ENCODE measurements at regions not wholly inside any gene's neighbourhood (a gene's known extent, or its start where the extent isn't known, plus 50 kb on each side); places are given as distances from the start of the nearest gene placed in this dataset.
A peak's percentile ranks its signal among the peaks of the same experiment; 100 is the strongest.
"Not testable (repeated sequence)": the region's sequence is repeated elsewhere in the genome, so short reads cannot be mapped to it uniquely, and the experiment has no call there.

DNA sequence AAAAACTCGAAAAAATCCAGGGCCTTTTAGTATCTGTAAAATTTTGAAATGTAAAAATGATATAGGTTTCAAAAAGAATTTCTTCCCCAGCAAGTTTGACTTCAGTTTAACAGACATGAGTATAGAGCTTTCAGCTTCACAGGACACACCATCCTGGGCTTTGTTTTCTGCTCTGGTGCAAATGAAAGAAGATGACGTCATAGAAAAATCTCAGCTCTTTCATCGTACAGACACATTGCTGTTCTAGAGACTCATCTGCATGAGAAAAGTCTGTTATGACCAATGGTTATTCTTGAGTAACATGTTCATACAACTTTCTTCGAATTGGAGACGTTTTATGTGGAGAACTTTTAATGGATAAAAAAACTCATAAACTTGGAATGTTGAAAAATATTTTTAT, 111.7 kb upstream of the DYNAP start (continued):
- TF ChIP-seq, protein P1, sequence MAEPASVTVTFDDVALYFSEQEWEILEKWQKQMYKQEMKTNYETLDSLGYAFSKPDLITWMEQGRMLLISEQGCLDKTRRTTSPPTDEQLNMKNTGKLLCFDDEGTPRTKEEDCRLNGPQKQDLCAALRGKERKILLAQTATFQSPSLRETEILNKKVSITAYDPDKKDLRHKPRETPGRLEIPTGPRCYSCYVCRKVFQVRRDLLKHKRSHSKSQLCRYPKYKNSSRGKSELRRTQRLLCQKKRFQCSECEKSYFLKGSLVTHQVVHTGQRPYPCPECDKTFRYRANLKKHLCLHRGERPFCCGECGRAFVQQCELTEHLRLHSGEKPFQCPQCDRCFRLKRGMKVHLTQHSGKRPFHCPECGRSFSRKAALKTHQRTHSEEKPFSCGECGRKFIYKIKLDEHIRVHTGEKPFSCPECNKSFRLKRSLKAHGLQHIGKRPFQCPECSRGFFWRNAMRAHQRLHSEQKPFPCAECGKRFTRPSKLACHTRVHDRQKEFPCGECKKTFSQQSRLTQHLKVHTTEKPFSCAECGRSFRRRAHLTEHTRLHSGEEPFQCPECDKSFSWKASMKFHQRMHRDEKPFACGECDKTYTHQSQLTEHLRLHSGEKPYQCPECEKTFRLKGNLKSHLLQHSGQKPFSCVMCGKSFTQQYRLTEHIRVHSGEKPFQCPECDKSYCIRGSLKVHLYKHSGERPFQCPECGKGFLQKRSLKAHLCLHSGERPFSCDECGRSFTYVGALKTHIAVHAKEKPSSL (CRISPR knock-in tag; conservative IDR thresholded peaks at IDR 0.05): no peak
- TF ChIP-seq, protein P2, sequence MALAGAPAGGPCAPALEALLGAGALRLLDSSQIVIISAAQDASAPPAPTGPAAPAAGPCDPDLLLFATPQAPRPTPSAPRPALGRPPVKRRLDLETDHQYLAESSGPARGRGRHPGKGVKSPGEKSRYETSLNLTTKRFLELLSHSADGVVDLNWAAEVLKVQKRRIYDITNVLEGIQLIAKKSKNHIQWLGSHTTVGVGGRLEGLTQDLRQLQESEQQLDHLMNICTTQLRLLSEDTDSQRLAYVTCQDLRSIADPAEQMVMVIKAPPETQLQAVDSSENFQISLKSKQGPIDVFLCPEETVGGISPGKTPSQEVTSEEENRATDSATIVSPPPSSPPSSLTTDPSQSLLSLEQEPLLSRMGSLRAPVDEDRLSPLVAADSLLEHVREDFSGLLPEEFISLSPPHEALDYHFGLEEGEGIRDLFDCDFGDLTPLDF (CRISPR knock-in tag; IDR thresholded peaks at IDR 0.05): no peak
- TF ChIP-seq NR1H2 (CRISPR knock-in tag; IDR thresholded peaks at IDR 0.05) (no peak), NFATC4 (CRISPR knock-in tag; IDR thresholded peaks at IDR 0.05) (no peak)
- TF ChIP-seq, protein P3, sequence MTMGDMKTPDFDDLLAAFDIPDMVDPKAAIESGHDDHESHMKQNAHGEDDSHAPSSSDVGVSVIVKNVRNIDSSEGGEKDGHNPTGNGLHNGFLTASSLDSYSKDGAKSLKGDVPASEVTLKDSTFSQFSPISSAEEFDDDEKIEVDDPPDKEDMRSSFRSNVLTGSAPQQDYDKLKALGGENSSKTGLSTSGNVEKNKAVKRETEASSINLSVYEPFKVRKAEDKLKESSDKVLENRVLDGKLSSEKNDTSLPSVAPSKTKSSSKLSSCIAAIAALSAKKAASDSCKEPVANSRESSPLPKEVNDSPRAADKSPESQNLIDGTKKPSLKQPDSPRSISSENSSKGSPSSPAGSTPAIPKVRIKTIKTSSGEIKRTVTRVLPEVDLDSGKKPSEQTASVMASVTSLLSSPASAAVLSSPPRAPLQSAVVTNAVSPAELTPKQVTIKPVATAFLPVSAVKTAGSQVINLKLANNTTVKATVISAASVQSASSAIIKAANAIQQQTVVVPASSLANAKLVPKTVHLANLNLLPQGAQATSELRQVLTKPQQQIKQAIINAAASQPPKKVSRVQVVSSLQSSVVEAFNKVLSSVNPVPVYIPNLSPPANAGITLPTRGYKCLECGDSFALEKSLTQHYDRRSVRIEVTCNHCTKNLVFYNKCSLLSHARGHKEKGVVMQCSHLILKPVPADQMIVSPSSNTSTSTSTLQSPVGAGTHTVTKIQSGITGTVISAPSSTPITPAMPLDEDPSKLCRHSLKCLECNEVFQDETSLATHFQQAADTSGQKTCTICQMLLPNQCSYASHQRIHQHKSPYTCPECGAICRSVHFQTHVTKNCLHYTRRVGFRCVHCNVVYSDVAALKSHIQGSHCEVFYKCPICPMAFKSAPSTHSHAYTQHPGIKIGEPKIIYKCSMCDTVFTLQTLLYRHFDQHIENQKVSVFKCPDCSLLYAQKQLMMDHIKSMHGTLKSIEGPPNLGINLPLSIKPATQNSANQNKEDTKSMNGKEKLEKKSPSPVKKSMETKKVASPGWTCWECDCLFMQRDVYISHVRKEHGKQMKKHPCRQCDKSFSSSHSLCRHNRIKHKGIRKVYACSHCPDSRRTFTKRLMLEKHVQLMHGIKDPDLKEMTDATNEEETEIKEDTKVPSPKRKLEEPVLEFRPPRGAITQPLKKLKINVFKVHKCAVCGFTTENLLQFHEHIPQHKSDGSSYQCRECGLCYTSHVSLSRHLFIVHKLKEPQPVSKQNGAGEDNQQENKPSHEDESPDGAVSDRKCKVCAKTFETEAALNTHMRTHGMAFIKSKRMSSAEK (CRISPR knock-in tag; IDR thresholded peaks at IDR 0.05; ENCODE audit: borderline replicate concordance): no peak

DNA sequence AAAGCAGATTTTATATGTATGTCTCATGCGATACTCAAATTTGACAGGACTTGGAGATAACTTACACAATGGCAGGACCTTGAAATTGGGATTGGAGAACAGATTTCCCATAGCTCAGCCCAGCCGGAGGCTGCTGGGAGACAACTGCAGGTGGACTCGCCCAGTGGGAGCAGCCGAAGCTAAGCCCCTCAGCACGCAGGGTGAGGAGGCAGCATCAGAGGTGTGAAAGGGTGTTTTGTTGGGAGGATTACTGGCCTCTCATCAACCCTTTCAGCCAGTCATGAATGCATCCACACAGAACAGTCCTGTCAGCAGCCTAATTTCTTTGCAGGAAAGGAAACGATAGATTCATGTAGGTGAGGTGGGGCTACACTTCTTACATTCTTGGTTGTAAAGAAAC, 110.4 kb upstream of the DYNAP start:
- H3K27me3 Mint-ChIP-seq (ENCODE audit: low read depth): peaks cover 2% of the 10 kb centered on the region; the same call in 1 of the 2 replicates
- ATAC-seq: peak; percentile 69
- no peaks in the 10 kb centered on the region for H3K9me3 Mint-ChIP-seq
- peaks cover 11% of the 10 kb centered on the region; the same call in 1 of the 2 replicates for H3K4me1 Mint-ChIP-seq
- no peaks in the 10 kb centered on the region for H3K36me3 Mint-ChIP-seq
- TF ChIP-seq, protein P4, sequence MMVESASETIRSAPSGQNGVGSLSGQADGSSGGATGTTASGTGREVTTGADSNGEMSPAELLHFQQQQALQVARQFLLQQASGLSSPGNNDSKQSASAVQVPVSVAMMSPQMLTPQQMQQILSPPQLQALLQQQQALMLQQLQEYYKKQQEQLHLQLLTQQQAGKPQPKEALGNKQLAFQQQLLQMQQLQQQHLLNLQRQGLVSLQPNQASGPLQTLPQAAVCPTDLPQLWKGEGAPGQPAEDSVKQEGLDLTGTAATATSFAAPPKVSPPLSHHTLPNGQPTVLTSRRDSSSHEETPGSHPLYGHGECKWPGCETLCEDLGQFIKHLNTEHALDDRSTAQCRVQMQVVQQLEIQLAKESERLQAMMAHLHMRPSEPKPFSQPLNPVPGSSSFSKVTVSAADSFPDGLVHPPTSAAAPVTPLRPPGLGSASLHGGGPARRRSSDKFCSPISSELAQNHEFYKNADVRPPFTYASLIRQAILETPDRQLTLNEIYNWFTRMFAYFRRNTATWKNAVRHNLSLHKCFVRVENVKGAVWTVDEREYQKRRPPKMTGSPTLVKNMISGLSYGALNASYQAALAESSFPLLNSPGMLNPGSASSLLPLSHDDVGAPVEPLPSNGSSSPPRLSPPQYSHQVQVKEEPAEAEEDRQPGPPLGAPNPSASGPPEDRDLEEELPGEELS (CRISPR knock-in tag; IDR thresholded peaks at IDR 0.05): no peak
- no peak for TF ChIP-seq ESRRA (CRISPR knock-in tag; IDR thresholded peaks at IDR 0.05; ENCODE audit: borderline replicate concordance)
- no peak for TF ChIP-seq TCF7 (CRISPR knock-in tag; IDR thresholded peaks at IDR 0.05; ENCODE audit: low read depth)
- TF ChIP-seq, protein P5, sequence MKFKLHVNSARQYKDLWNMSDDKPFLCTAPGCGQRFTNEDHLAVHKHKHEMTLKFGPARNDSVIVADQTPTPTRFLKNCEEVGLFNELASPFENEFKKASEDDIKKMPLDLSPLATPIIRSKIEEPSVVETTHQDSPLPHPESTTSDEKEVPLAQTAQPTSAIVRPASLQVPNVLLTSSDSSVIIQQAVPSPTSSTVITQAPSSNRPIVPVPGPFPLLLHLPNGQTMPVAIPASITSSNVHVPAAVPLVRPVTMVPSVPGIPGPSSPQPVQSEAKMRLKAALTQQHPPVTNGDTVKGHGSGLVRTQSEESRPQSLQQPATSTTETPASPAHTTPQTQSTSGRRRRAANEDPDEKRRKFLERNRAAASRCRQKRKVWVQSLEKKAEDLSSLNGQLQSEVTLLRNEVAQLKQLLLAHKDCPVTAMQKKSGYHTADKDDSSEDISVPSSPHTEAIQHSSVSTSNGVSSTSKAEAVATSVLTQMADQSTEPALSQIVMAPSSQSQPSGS (CRISPR knock-in tag; IDR thresholded peaks at IDR 0.05; ENCODE audit: borderline replicate concordance, low read depth): no peak
- no peak for TF ChIP-seq PRRX2 (CRISPR knock-in tag; IDR thresholded peaks at IDR 0.05)
- TF ChIP-seq GABPB1 (CRISPR knock-in tag; IDR thresholded peaks at IDR 0.05): no peak
- TF ChIP-seq GTF2I (CRISPR knock-in tag; conservative IDR thresholded peaks at IDR 0.05): no peak
- no peak for TF ChIP-seq HMGA2 (CRISPR knock-in tag; IDR thresholded peaks at IDR 0.05)
- ChIA-PET POLR2A (no interaction called here), CTCF (no interaction called here)
- H3K4me3 Mint-ChIP-seq: no peak overlapping the region
- H3K27ac Mint-ChIP-seq: no peak overlapping the region
- DNase-seq (ENCODE audit: low spot score): no peak

DNA sequence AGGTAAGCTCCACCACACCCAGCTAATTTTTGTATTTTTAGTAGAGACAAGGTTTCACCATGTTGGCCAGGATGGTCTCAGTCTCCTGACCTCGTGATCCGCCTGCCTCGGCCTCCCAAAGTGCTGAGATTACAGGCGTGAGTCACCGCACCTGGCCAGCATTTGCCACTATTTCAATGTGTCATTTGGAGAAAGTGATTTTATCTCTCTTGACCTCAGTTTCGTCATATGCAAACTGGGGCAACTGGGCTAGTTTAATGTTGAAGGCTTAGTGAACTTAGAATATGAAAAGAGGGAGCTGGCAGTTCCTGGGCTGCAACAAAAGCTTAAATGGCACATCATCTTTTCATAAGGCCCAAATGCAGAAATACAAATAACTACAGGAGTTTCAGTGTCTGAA, 88.6 kb upstream of the DYNAP start:
- CTCF ChIA-PET: interaction anchor here (1.1 to 1.8 kb wide), 3 partner anchors 58 to 168 kb away, joined by 3 to 7 read pairs (median 3); no protein-coding TSS in a partner anchor
- DNase-seq (ENCODE audit: low spot score); ATAC-seq; H3K4me3 Mint-ChIP-seq; POLR2A ChIA-PET; H3K27me3 Mint-ChIP-seq (ENCODE audit: low read depth); H3K27ac Mint-ChIP-seq: not testable (repeated sequence)
- H3K4me1 Mint-ChIP-seq: peaks cover 19% of the 10 kb centered on the region
- H3K9me3 Mint-ChIP-seq: peaks cover 22% of the 10 kb centered on the region
- peaks cover 13% of the 10 kb centered on the region for H3K36me3 Mint-ChIP-seq

Measured in WTC11 (cell line).